Renal cortical epithelial cell (primary cell): ENCODE measurements at regions not wholly inside any gene's neighbourhood (a gene's known extent, or its start where the extent isn't known, plus 50 kb on each side); places are given as distances from the start of the nearest gene placed in this dataset.
"Not testable (repeated sequence)": the region's sequence is repeated elsewhere in the genome, so short reads cannot be mapped to it uniquely, and the experiment has no call there.

Experiments
- DNase-seq: peaks from one replicate; pipeline ENCODE4 v3.0.0-alpha.2; 2011; ENCODE audit warnings: low read depth

DNA sequence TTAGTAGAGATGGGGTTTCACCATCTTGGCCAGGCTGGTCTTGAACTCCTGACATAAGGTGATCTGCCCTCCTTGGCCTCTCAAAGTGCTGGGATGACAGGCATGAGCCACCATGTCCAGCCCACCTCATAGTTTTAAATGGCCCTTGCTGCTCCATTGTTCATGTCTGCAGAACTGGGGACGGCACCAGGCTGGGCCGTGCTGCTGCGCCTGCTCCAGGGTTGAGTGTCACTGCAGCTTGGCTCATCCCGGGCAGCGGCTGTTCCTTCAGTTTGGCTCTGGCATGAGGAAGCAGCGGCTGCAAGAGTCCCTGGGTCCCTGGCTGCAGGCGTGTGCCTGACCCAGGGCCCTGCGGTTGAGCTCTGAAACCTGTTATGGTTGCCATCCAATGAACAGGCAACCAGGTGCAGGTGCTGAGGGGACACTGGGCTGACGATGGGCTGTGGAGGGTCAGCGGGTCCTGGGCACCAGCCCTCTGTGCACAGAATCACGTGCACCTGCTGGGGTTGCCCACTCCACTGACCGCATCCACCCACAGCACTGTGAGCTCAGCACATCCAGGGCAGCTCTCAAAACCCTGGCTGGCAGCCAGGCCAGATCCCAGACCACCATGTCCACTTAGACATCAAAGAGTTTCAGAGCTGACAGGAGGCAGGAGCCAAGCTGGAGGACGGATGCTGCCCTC is 70.2 kb upstream of the PPP2R2D start:
- no peak for DNase-seq

DNA sequence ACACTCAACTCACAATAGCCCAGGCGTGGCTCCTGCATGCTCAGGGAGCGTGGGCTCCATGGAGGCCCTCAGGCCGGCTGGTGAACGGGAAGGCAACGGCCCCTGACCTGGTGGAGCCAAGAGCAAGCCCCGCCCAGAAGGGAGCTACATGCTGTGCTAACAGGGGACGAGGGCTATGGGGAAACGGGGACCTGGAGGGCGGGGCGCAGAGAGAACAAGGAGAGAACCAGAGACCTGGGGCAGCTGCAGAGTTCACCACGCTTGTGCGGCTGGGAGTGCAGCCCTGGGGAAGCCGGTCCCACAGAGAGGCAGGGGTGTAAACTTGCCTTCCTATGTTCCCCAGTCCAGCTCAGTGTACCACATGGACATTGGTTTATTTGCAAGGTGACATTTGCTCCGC is 69.2 kb upstream of the PPP2R2D start:
- no peak for DNase-seq

DNA sequence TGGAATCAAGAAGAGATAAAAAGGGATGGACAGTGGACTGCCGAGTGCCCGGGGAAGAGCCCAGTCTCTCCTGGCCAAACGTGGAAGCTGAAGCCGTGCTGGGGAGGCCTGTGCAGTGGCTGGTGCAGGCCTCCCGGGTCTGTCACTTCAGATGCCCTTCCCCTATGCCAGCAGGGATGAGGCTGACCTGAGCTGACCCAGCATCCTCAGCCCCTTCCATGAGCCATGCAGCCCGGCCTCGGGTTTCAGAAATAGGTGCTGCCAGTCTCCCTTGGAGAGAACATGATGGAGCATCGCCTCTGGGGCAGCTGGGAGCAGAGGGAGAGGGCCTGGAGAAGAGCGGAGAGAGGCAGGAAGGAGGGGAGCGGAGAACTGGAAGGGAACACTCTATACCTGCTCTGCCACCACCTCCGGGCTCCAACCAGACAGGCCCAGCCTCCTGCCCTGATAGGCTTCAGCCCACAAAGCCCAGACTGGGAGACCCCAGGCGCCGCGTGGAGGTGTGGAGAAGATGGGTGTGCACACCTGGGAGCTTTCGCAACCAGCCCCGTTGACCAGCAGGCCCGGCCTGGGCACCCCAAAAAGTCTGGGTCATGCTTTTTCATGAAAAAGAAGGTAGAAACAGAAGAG is 68.6 kb upstream of the PPP2R2D start:
- DNase-seq = no peak

DNA sequence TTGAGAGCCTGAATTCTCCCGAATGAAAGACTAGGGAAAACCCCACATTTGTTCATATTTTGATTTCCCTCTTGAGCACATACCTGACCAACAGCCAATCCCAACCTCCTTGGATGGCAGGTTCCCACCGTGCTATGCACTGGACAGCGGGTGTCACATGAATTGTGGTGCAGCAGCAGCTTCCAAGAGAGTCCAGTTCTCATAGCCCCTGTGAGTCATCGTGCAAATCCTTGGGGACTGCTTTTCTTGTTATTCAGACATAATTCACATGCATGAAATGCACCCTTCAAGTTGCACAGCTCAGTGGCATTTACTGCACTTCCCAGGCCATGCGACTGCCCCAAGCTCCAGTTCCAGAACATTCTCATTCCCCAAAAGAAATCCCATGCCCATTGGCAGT is 67.8 kb upstream of the PPP2R2D start:
- DNase-seq = no peak

DNA sequence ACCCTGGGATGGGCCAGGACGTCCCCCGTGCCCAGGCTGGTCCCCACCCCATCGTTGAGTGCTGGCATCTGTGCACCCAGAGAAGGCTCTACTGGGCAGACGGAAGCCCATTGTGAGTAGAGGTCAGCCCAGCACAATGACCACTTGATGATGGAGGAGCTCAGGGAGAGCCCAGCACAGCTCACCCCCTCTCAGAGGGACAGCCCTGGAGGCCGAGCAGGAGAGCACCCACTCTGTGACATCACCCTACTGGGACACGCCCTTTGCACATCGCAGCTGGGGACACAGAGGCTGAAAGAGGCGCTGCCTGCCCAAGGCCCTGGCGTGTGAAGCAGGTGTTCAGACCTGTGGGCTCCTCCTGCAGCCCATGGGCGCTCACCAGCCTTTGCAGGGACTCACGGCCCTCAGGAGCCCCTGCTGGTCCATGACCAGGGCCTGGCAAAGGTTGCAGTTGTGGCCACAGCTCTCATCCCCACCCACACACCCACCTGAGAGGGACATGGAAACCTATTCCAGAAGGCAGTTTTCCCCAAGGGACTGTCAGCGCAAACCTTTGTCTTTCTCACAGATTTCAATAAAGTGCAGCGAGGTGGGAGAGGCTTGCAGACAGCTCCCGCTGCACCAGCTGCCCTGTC is 67.2 kb upstream of the PPP2R2D start:
- no peak for DNase-seq

DNA sequence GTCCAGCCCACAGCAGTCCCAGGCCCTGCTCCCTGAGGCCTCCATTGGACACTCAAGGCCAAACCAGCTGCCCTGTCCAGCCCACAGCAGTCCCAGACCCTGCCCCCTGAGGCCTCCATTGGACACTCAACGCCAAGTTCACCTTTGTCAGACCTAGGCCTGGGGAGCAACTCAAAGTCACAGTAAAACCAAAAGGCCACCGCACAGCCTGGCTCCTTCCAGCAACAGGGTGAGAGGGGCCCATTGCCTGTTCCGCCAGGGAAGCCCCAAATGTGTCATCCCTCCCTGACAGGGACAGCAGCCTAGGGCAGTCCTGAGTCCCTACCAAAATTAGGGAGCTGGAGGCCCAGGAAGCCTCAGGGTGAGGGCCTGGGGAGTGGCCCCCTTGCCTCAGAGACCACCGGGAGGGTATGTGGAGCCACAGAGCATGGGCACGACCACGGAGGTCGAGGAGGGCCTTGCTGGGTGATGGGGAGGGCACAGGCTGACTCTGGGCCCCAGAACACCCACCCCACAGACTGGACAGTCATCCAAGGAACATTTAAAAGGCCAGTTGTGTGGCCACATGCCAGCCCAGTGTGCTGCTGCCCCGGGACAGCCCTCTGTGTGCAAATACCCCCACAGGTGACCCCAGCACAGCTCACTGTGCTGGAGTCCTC is 66.5 kb upstream of the PPP2R2D start:
- no peak for DNase-seq

DNA sequence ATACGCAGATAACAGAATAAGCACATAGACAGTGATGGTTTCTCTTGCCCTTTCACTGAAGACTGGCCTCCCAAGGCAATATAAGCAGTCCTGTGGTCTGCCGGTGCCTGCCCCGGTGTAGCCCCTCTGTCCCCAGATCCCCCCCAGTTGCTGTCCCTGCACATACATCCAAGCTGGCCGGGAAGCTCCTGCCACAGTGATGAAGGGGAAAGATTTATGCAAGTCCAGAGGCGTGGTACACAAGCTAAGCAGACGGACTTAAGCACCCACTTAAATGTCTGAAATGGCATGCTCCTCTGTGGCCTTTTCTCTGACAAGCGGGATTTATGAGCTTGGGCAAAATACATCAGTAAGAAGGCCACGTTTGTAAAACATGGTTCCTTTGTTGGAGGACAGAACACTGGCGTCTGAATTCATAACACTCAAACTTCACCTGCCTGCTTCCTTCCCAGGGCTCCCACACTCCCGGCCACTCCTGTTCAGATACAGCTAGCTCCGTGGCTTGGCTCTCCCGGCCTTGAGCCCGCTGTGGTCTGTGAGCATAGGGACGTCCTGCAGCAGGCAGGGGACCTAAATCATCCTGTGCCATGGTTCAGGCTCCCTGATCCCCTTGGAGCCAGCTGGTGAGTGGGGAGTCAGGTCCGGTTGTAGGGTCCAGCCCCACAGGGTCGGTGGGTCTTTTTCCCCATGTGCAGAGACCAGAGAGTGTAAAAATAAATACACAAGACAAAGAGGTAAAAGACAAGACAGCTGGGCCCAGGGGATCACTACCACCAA is 61.7 kb upstream of the PPP2R2D start:
- DNase-seq = no peak

DNA sequence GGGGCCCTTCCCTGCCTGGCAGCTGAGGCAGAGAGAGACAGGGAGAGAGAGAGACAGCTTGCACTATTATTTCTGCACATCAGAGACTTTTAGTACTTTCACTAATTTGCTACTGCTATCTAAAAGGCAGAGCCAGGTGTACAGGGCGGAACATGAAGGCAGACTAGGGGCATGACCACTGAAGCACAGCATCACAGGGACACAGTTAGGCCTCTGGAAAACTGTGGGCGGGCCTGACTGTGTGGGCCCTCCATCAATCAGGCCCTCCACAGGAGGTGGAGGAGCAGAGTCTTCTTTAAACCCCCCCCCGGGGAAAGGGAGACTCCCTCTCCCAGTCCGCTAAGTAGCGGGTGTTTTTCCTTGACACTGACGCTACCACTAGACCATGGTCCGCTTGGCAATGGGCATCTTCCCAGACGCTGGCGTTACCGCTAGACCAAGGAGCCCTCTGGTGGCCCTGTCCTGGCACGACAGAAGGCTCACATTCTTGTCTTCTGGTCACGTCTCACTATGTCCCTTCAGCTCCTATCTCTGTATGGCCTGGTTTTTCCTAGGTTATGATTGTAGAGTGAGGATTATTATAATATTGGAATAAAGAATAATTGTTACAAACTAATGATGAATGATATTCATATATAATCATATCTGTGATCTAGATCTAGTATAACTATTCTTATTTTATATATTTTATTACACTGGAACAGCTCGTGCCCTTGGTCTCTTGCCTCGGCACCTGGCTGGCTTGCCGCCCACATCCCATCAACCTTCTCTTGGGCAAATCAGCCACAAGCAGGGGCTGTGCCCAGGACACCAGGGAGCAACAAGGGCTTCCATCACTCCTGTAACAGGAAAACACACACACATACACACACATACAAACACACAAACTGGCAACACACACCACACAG is 60.7 kb upstream of the PPP2R2D start:
- DNase-seq = not testable (repeated sequence)

DNA sequence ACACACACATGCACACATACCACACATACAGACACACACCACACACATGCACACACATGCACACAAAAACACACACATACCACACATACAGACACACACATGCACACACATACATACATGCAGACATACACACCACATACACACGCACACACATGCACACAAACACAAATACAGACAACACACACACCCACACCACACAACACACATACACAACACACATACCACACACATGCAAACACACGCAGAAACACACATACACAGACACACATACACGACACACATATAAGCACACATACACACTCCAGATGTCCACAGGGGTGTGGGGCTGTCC is 60.1 kb upstream of the PPP2R2D start:
- no peak for DNase-seq

DNA sequence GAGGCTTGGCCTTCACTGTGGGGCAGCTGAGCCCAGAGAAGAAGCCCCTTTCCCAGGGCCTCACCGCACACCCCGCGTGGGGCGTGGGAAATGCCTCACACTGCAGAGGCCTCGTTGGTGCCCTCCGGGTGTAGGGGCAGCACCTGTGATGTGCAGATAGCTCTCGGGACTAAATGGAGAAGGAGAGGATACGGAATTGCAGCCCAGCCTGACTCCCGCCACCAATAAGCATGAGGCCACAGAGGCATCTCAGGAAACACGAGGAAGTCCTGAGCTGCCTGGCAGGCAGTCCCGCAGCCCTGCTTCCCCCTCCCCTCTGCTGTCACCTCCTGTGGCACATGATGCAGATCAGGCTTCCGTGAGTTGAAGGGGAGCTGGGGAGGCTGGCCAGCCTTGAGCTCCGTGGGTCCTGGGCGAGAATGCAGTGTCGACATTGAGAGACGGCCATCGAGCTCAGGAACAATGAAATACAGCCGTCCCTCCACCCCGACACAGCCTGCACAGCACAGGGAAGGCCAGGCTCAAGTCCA is 59.6 kb upstream of the PPP2R2D start:
- no peak for DNase-seq

DNA sequence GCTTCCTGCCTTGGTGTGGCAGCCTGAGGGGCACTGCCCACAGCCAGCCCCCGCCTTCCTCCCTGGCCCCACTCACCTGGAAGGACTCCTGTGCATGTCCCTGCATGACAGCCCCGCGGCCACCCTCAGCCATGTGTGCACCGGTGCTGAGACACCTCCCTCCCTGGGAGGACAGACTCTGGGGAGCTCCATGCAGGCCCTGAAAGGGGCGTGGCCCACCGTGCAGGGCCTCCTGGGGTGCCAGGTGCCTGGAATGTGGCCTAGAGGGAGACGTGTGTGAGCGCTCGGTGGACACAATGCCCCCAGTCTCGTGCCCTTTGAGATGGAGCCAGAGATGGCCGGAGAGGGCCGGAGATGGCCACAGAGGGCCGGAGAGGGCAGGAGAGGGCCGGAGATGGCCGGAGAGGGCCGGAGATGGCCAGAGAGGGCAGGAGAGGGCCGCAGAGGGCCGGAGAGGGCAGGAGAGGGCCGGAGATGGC is 59.1 kb upstream of the PPP2R2D start:
- DNase-seq = no peak

DNA sequence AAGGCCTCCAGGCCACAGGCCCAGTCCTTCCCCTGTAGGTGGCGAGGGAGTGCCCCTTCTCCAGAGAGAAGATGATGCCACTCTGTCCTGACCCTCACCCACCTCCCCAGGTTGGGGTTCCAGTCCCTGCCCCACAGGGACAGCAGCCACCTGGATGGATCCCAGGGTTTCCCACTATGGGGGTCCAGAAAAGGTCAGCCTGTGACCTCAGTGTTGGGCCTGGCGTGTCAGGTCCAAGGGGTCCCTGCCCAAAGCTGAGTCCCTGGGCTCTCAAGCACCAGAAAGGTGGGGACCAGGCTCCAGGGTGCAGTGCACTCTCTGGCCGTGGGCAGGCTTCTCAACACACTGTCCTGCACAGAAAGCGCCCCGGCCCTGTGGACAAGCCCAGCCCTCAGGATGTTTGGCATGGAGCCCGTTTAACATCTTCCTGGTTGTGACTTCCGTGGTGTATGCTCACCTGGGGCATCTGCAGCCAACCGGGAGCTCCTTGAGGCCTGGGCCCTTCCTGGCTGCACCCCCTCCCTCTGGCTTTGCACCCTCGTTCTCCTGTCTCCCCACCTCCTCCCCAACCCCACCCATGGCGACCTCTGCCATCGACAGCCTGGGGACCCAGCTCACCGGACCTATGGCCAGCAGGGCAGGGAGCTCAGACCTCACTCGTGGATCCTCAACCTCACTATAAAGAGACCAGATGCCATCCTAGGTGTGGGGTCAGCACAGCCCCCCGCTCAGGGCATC is 58.3 kb upstream of the PPP2R2D start:
- DNase-seq = no peak

DNA sequence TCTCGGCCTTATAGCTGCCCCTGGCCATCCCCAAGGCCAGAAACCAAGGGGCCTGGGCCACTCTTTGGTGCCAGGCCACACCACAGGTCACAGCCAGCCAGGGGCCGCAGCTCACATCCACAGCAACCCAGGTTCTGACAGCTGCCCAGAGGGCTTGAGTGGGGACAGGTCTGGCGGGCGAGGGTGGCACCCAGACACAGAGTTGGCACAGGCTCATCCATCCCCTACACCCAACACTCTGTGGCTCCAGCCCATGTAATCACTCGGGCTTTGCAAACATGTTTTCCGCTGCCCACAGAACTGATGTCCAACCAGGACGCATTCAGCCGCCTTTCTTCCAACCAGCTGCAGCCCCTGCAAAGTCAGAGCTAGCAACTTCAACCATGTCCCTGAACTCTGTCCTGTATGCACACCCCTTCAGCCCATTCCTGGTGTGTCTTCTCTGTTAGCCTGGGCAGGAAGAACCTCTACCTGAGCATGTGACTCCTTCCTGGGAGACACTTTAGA is 57.7 kb upstream of the PPP2R2D start:
- no peak for DNase-seq

DNA sequence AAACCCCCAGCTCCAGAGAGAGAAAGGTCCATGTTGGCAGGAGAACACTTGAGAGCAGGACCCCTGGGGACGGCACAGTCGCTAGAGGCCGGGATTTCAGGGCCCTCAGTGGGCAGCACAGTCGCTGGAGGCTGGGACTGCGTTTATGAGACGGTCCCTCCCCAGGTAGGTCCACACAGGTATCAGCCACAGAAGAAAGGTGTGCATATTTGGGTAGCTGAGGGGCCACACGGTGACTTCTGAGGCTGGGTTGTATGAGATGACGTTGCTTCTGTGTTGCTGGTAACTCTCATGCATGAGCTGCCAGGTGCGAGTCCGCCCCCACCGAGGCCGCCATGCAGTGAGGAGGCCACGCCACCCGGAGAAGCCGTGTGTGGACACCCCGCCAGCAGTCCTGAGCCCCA is 56.9 kb upstream of the PPP2R2D start:
- DNase-seq = no peak

DNA sequence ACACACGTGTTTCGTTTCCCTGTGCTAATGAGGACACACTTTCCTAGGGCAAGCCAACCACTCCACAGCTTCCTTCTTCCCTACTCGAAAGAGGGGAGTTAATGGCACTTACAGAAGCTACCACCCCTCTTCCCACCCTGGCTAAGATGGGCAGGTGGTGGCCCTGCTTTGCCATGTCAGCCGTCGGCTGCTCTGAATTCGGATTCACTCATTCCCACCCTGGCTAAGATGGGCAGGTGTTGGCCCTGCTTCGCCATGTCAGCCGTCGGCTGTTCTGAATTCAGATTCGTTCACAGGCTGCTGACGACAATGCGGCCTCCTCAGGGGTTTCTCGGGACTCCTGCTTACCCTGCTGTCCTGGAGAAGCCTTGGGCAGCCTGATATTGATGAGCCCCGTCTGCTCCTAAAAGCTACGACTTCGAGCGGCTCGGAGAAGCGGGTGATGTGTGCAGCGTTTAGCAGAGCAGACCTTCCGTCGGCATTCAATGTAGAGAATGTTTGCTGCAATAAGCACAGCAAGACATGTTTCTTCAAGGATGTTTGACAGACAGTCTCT is 56.2 kb upstream of the PPP2R2D start:
- no peak for DNase-seq

DNA sequence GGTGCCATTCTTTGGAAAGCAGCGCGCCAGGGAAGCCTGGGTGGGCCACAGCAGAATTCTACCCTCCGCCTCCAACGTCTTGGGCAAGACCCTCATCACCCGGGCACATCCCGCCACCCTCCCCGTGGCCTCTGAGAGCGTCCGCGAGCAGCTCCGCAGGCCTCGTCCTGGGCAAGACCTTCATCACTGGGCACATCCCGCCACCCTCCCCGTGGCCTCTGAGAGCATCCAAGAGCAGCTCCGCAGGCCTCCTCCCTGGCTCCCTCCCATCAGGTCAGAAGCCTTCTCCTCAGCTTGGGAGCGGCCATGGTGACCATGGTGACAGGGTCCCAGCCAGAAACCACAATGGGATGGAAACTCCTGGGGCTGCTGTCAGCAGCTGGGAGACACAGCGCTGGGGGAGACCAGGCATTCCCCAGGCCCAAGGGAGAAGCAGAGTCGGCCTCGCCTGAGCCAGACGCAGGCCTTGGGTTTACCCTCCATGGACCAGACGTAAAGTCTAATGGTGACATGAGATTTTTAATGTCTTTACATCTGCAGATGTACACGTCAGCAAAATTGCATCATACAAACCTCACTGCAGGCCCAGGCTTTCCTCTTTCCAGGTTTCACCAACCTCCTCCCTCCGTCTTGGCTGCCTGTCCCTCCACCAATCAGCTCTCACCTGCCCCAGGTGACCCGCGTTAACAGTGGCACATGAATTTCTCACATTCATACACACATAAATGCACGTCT is 55.1 kb upstream of the PPP2R2D start:
- no peak for DNase-seq

DNA sequence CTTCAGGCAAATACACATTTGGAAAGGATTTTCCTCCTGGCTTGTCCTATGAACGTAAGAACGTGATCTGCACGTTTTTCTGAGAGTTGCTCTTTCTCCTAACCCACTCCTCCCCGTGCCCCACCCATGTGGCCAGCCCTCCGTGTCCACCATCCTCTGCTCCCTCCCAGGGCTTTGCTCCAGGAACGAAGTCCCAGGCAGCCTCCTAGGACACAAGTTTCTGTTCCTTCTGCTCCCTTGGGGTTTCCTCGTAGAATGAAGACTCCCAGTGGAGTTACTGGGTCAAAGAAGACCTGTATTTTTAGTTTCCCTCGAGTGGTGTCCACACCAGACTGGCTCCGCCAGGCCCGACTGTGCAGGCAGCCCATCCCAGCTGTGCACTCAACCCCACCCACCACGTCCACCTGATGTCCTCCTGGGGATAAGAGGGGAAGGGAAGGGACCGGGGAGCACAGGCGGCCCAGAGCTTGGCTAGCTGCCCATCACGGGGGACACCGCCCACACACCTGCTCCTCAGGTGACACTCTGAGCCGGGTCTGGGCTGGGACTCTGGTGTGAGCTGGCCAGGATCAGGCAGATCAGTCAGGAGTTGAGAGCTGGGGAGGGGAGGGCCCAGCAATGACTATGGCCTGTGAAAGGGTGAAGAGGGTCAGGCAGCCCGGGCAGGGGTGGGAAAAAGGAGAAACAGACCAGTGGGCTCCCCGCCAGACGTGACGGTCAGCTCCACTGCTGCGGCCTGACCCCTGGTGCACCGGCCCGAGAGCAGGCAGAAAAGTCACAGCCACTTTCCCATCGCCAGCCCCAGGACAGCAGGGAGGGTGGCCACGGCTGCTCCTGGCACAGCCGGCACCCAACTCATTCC is 54.3 kb upstream of the PPP2R2D start:
- no peak for DNase-seq

DNA sequence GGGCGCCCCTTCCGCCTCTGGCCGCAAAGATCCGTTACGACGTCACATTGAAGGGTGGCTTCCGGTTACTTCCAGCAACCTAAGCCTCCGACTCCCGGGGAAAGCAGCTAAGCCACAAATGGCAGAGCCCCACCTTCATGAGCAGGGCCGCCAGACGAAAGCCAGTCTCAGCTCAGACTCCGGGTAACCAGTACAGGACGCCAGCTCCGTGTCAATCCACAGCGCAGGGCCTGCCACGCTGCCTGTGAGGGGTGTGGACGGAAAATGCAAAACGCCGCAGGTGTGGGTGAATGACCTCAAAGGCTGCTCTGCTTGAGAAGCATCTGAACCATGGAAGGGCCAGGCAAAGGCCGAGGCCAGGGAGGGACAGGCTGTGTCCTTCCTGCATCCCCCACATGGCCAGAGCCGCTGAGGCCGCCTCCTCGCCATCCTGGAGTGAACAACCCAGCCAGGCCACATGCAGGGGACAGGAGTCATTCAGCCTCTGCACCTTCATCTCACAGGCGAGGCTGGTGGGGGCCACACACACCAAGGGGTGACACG is 53.5 kb upstream of the PPP2R2D start:
- DNase-seq = no peak
